ENCODE measurements at regions not wholly inside any gene's neighbourhood (a gene's known extent, or its start where the extent isn't known, plus 50 kb on each side); places are given as distances from the start of the nearest gene placed in this dataset.

GRCh38 chr22:27286711-27287110, 514.8 kb downstream of the MN1 start:
- peaks cover 0 to 14% (median 0%) of the 10 kb centered on the region in 3 donors for H3K27me3 ChIP-seq
- intact Hi-C loops (cut with DNase I; ENCODE audit: low total_unique reads): no loop called here
- H3K27ac ChIP-seq: no peak overlapping the region
- no peaks in the 10 kb centered on the region for H3K36me3 ChIP-seq
- 32 to 58% (median 42%) methylated on average over 5 of the region's 5 CpGs for WGBS, 5 donors
- no peaks in the 10 kb centered on the region for H3K4me1 ChIP-seq
- no peak for DNase-seq
- TF ChIP-seq CTCF (IDR thresholded peaks at IDR 0.05) (no peak), POLR2AphosphoS5 (IDR thresholded peaks at IDR 0.05) (no peak), EP300 (IDR thresholded peaks at IDR 0.05) (no peak), POLR2A (IDR thresholded peaks at IDR 0.05) (no peak)
- no peak overlapping the region for H3K4me3 ChIP-seq
- H3K9me3 ChIP-seq: peaks cover 0 to 11% (median 6%) of the 10 kb centered on the region in 4 donors

GRCh38 chr22:27292542-27293299, 508.8 kb downstream of the MN1 start:
- WGBS, 5 donors: 56 to 65% (median 60%) methylated on average over 6 to 7 of the region's 7 CpGs
- Histone ChIP-seq H3K4me1 (no peaks in the 10 kb centered on the region), H3K36me3 (no peaks in the 10 kb centered on the region), H3K4me3 (no peak overlapping the region), H3K27me3 (peaks cover 0 to 32% (median 18%) of the 10 kb centered on the region in 3 donors), H3K9me3 (no peaks in the 10 kb centered on the region), H3K27ac (no peak overlapping the region)
- intact Hi-C loops (cut with DNase I; ENCODE audit: low total_unique reads): no loop called here
- DNase-seq: no peak
- TF ChIP-seq POLR2A (IDR thresholded peaks at IDR 0.05): no peak
- no peak for TF ChIP-seq POLR2AphosphoS5 (IDR thresholded peaks at IDR 0.05)
- no peak for TF ChIP-seq CTCF (IDR thresholded peaks at IDR 0.05)
- TF ChIP-seq EP300 (IDR thresholded peaks at IDR 0.05): no peak

GRCh38 chr22:27293721-27294445, 507.7 kb downstream of the MN1 start:
- TF ChIP-seq POLR2AphosphoS5 (IDR thresholded peaks at IDR 0.05) (no peak), EP300 (IDR thresholded peaks at IDR 0.05) (no peak), POLR2A (IDR thresholded peaks at IDR 0.05) (no peak), CTCF (IDR thresholded peaks at IDR 0.05) (no peak)
- Histone ChIP-seq H3K27me3 (peaks cover 0 to 41% (median 27%) of the 10 kb centered on the region in 3 donors), H3K9me3 (no peaks in the 10 kb centered on the region), H3K27ac (no peak overlapping the region), H3K36me3 (no peaks in the 10 kb centered on the region), H3K4me3 (no peak overlapping the region), H3K4me1 (no peaks in the 10 kb centered on the region)
- WGBS, 5 donors: 63 to 70% (median 68%) methylated on average over 12 of the region's 12 CpGs
- DNase-seq: no peak
- intact Hi-C loops (cut with DNase I; ENCODE audit: low total_unique reads): no loop called here

- DNase-seq: no peak
- WGBS, 5 donors: 67 to 83% (median 76%) methylated on average over 3 of the region's 3 CpGs
- intact Hi-C loops (cut with DNase I; ENCODE audit: low total_unique reads): no loop called here
- Histone ChIP-seq H3K9me3 (no peaks in the 10 kb centered on the region), H3K27me3 (peaks cover 0 to 45% (median 37%) of the 10 kb centered on the region in 3 donors), H3K4me1 (peaks cover 0 to 7% (median 0%) of the 10 kb centered on the region in 4 donors), H3K36me3 (no peaks in the 10 kb centered on the region), H3K4me3 (no peak overlapping the region), H3K27ac (no peak overlapping the region)
- no peak for TF ChIP-seq CTCF (IDR thresholded peaks at IDR 0.05)
- no peak for TF ChIP-seq EP300 (IDR thresholded peaks at IDR 0.05)
- TF ChIP-seq POLR2AphosphoS5 (IDR thresholded peaks at IDR 0.05): no peak
- no peak for TF ChIP-seq POLR2A (IDR thresholded peaks at IDR 0.05)
These were observed 506.5 kb downstream of the MN1 start for GRCh38 chr22:27295040-27295439.

Measured in stomach (tissue), 8 donors.